ENCODE measurements at regions not wholly inside any gene's neighbourhood (a gene's known extent, or its start where the extent isn't known, plus 50 kb on each side); places are given as distances from the start of the nearest gene placed in this dataset.
"Not testable (repeated sequence)": the region's sequence is repeated elsewhere in the genome, so short reads cannot be mapped to it uniquely, and the experiment has no call there.

GRCh38 chr2:111390605-111391004 is 269.9 kb downstream of the BCL2L11 start:
- H3K9ac ChIP-seq (ENCODE audit: low read depth, low read length, poor library complexity); H3K27ac ChIP-seq (replicated peaks; ENCODE audit: low read length); H3K4me3 ChIP-seq (ENCODE audit: low read length in 2 of 2); H4K8ac ChIP-seq (ENCODE audit: low read depth, low read length); H3K18ac ChIP-seq (ENCODE audit: low read length); H3K4ac ChIP-seq (ENCODE audit: low read length); H3K23ac ChIP-seq (ENCODE audit: low read depth, low read length, poor library complexity); H2AK5ac ChIP-seq (ENCODE audit: low read depth, low read length); H3K9me3 ChIP-seq (replicated peaks in 1 of 2; ENCODE audit: control insufficient read depth in 2 of 2, insufficient read depth in 1 of 2, low read depth in 1 of 2, low read length in 2 of 2); H2AFZ ChIP-seq (ENCODE audit: low read length); H2BK15ac ChIP-seq (ENCODE audit: low read length); H2BK12ac ChIP-seq (ENCODE audit: low read length); H3K4me2 ChIP-seq (ENCODE audit: insufficient read depth, low read length, poor library complexity, severe bottlenecking); DNase-seq (ENCODE audit: low spot score); H2BK120ac ChIP-seq (ENCODE audit: low read depth, low read length); H3K14ac ChIP-seq (ENCODE audit: low read length); H3K79me1 ChIP-seq (ENCODE audit: low read depth, low read length); H3K36me3 ChIP-seq (replicated peaks in 1 of 2; ENCODE audit: control insufficient read depth in 2 of 2, insufficient read depth in 2 of 2, low read length in 2 of 2); H3K27me3 ChIP-seq (ENCODE audit: control insufficient read depth in 3 of 3, insufficient read depth in 3 of 3, low read depth in 1 of 3, low read length in 3 of 3); H2BK5ac ChIP-seq (ENCODE audit: low read length); H3K4me1 ChIP-seq (ENCODE audit: control insufficient read depth in 2 of 2, insufficient read depth in 1 of 2, low read depth in 1 of 2, low read length in 2 of 2); H4K91ac ChIP-seq (ENCODE audit: low read depth, low read length, poor library complexity): not testable (repeated sequence)
- no CpG with 5 or more reads among the region's 2 CpGs for WGBS, 2 donors (ENCODE audit: extremely low coverage in 2 of 2, insufficient read length in 2 of 2, insufficient replicate concordance in 1 of 2)

- not testable (repeated sequence) for H2BK5ac ChIP-seq (ENCODE audit: low read length); H3K36me3 ChIP-seq (replicated peaks in 1 of 2; ENCODE audit: control insufficient read depth in 2 of 2, insufficient read depth in 2 of 2, low read length in 2 of 2); H3K18ac ChIP-seq (ENCODE audit: low read length); H3K9me3 ChIP-seq (replicated peaks in 1 of 2; ENCODE audit: control insufficient read depth in 2 of 2, insufficient read depth in 1 of 2, low read depth in 1 of 2, low read length in 2 of 2); H3K23ac ChIP-seq (ENCODE audit: low read depth, low read length, poor library complexity); H3K79me1 ChIP-seq (ENCODE audit: low read depth, low read length); H2AK5ac ChIP-seq (ENCODE audit: low read depth, low read length); H2BK120ac ChIP-seq (ENCODE audit: low read depth, low read length); H2BK12ac ChIP-seq (ENCODE audit: low read length); H2BK15ac ChIP-seq (ENCODE audit: low read length); H3K9ac ChIP-seq (ENCODE audit: low read depth, low read length, poor library complexity); H3K27ac ChIP-seq (replicated peaks; ENCODE audit: low read length); H2AFZ ChIP-seq (ENCODE audit: low read length); H3K4me2 ChIP-seq (ENCODE audit: insufficient read depth, low read length, poor library complexity, severe bottlenecking); H3K27me3 ChIP-seq (ENCODE audit: control insufficient read depth in 3 of 3, insufficient read depth in 3 of 3, low read depth in 1 of 3, low read length in 3 of 3); H3K4me1 ChIP-seq (ENCODE audit: control insufficient read depth in 2 of 2, insufficient read depth in 1 of 2, low read depth in 1 of 2, low read length in 2 of 2); H4K8ac ChIP-seq (ENCODE audit: low read depth, low read length); DNase-seq (ENCODE audit: low spot score); H3K4ac ChIP-seq (ENCODE audit: low read length); H3K14ac ChIP-seq (ENCODE audit: low read length); H3K4me3 ChIP-seq (ENCODE audit: low read length in 2 of 2); H4K91ac ChIP-seq (ENCODE audit: low read depth, low read length, poor library complexity)
- no CpG with 5 or more reads among the region's 10 CpGs for WGBS, 2 donors (ENCODE audit: extremely low coverage in 2 of 2, insufficient read length in 2 of 2, insufficient replicate concordance in 1 of 2)
Observed at GRCh38 chr2:111395350-111396128, 274.8 kb downstream of the BCL2L11 start.

- DNase-seq (ENCODE audit: low spot score); H3K4me1 ChIP-seq (ENCODE audit: control insufficient read depth in 2 of 2, insufficient read depth in 1 of 2, low read depth in 1 of 2, low read length in 2 of 2); H2BK5ac ChIP-seq (ENCODE audit: low read length); H2AK5ac ChIP-seq (ENCODE audit: low read depth, low read length); H3K4ac ChIP-seq (ENCODE audit: low read length); H4K8ac ChIP-seq (ENCODE audit: low read depth, low read length); H3K23ac ChIP-seq (ENCODE audit: low read depth, low read length, poor library complexity); H3K4me3 ChIP-seq (ENCODE audit: low read length in 2 of 2); H3K4me2 ChIP-seq (ENCODE audit: insufficient read depth, low read length, poor library complexity, severe bottlenecking); H3K27me3 ChIP-seq (ENCODE audit: control insufficient read depth in 3 of 3, insufficient read depth in 3 of 3, low read depth in 1 of 3, low read length in 3 of 3); H3K79me1 ChIP-seq (ENCODE audit: low read depth, low read length); H3K14ac ChIP-seq (ENCODE audit: low read length); H2BK12ac ChIP-seq (ENCODE audit: low read length); H2BK120ac ChIP-seq (ENCODE audit: low read depth, low read length); H3K18ac ChIP-seq (ENCODE audit: low read length); H3K9me3 ChIP-seq (replicated peaks in 1 of 2; ENCODE audit: control insufficient read depth in 2 of 2, insufficient read depth in 1 of 2, low read depth in 1 of 2, low read length in 2 of 2); H2AFZ ChIP-seq (ENCODE audit: low read length); H2BK15ac ChIP-seq (ENCODE audit: low read length); H4K91ac ChIP-seq (ENCODE audit: low read depth, low read length, poor library complexity); H3K9ac ChIP-seq (ENCODE audit: low read depth, low read length, poor library complexity); H3K27ac ChIP-seq (replicated peaks; ENCODE audit: low read length); H3K36me3 ChIP-seq (replicated peaks in 1 of 2; ENCODE audit: control insufficient read depth in 2 of 2, insufficient read depth in 2 of 2, low read length in 2 of 2): not testable (repeated sequence)
- WGBS, 2 donors (ENCODE audit: extremely low coverage in 2 of 2, insufficient read length in 2 of 2, insufficient replicate concordance in 1 of 2): no CpG with 5 or more reads among the region's 3 CpGs
Observed at GRCh38 chr2:111400598-111401253, 280.0 kb downstream of the BCL2L11 start.

- H2BK5ac ChIP-seq (ENCODE audit: low read length); H3K36me3 ChIP-seq (replicated peaks in 1 of 2; ENCODE audit: control insufficient read depth in 2 of 2, insufficient read depth in 2 of 2, low read length in 2 of 2); H3K9me3 ChIP-seq (replicated peaks in 1 of 2; ENCODE audit: control insufficient read depth in 2 of 2, insufficient read depth in 1 of 2, low read depth in 1 of 2, low read length in 2 of 2); H4K91ac ChIP-seq (ENCODE audit: low read depth, low read length, poor library complexity); H3K4me3 ChIP-seq (ENCODE audit: low read length in 2 of 2); H2BK12ac ChIP-seq (ENCODE audit: low read length); H2AFZ ChIP-seq (ENCODE audit: low read length); H2BK15ac ChIP-seq (ENCODE audit: low read length); H3K4me2 ChIP-seq (ENCODE audit: insufficient read depth, low read length, poor library complexity, severe bottlenecking); H3K14ac ChIP-seq (ENCODE audit: low read length); H3K27ac ChIP-seq (replicated peaks; ENCODE audit: low read length); H3K79me1 ChIP-seq (ENCODE audit: low read depth, low read length); H3K4me1 ChIP-seq (ENCODE audit: control insufficient read depth in 2 of 2, insufficient read depth in 1 of 2, low read depth in 1 of 2, low read length in 2 of 2); DNase-seq (ENCODE audit: low spot score); H4K8ac ChIP-seq (ENCODE audit: low read depth, low read length); H3K23ac ChIP-seq (ENCODE audit: low read depth, low read length, poor library complexity); H3K18ac ChIP-seq (ENCODE audit: low read length); H3K9ac ChIP-seq (ENCODE audit: low read depth, low read length, poor library complexity); H2AK5ac ChIP-seq (ENCODE audit: low read depth, low read length); H3K27me3 ChIP-seq (ENCODE audit: control insufficient read depth in 3 of 3, insufficient read depth in 3 of 3, low read depth in 1 of 3, low read length in 3 of 3); H2BK120ac ChIP-seq (ENCODE audit: low read depth, low read length); H3K4ac ChIP-seq (ENCODE audit: low read length): not testable (repeated sequence)
- WGBS, 2 donors (ENCODE audit: extremely low coverage in 2 of 2, insufficient read length in 2 of 2, insufficient replicate concordance in 1 of 2): 100% methylated on average over 1 of the region's 8 CpGs; no CpG with 5 or more reads in 1 of the 2 donors
Observed at GRCh38 chr2:111401270-111402140, 280.8 kb downstream of the BCL2L11 start.

All from neuronal stem cell (in vitro differentiated cells).